Mesothelial cell of epicardium (in vitro differentiated cells): ENCODE measurements at regions not wholly inside any gene's neighbourhood (a gene's known extent, or its start where the extent isn't known, plus 50 kb on each side); places are given as distances from the start of the nearest gene placed in this dataset.
"Not testable (repeated sequence)": the region's sequence is repeated elsewhere in the genome, so short reads cannot be mapped to it uniquely, and the experiment has no call there.

Source experiments
- DNase-seq, 2 experiments: peaks; one replicate each; pipeline ENCODE4 v3.0.0; 2021; ENCODE audit warnings: low spot score in 2 of 2; ENCODE audit not compliant: unreplicated experiment in 2 of 2
- H3K27ac Mint-ChIP-seq: 2 replicates; pipeline ENCODE4 v1.8.0; 2021; ENCODE audit warnings: mixed read lengths
- H3K27me3 Mint-ChIP-seq: 2 replicates; pipeline ENCODE4 v1.8.0; 2021; ENCODE audit warnings: low read depth, mixed read lengths
- H3K36me3 Mint-ChIP-seq: 2 replicates; pipeline ENCODE4 v1.8.0; 2021; ENCODE audit warnings: mixed read lengths
- H3K4me1 Mint-ChIP-seq: 2 replicates; pipeline ENCODE4 v1.8.0; 2021; ENCODE audit warnings: mixed read lengths
- H3K4me3 Mint-ChIP-seq: 2 replicates; pipeline ENCODE4 v1.8.0; 2021; ENCODE audit warnings: mild to moderate bottlenecking, moderate library complexity, mixed read lengths
- H3K9me3 Mint-ChIP-seq: 2 replicates; pipeline ENCODE4 v1.8.0; 2021; ENCODE audit warnings: mixed read lengths
- CTCF ChIP-seq: fragments of 200-600 bp; sonication (generic); IDR thresholded peaks from one replicate; pipeline ENCODE4 v1.5.0; 2021; ENCODE audit warnings: antibody characterized with exemption; ENCODE audit not compliant: unreplicated experiment

- peaks cover 3% of the 10 kb centered on the region for H3K4me1 Mint-ChIP-seq
- H3K9me3 Mint-ChIP-seq, result peaks cover 12% of the 10 kb centered on the region
- DNase-seq, result no peak
- H3K27me3 Mint-ChIP-seq, result no peaks in the 10 kb centered on the region
- H3K36me3 Mint-ChIP-seq, result peaks cover 5% of the 10 kb centered on the region
- no peak overlapping the region for H3K4me3 Mint-ChIP-seq
- TF ChIP-seq CTCF, result no peak
- no peak overlapping the region for H3K27ac Mint-ChIP-seq
Observed at GRCh38 chr3:23135026-23135785, 67.9 kb upstream of the UBE2E2 start.

- Mint-ChIP-seq H3K27ac (no peak overlapping the region), H3K36me3 (peaks cover 5% of the 10 kb centered on the region), H3K27me3 (no peaks in the 10 kb centered on the region), H3K4me3 (no peak overlapping the region), H3K4me1 (peaks cover under 1% of the 10 kb centered on the region), H3K9me3 (peaks cover 14% of the 10 kb centered on the region)
- no peak for TF ChIP-seq CTCF
- no peak for DNase-seq
Observed at GRCh38 chr3:23136054-23136453, 67.1 kb upstream of the UBE2E2 start.

DNA sequence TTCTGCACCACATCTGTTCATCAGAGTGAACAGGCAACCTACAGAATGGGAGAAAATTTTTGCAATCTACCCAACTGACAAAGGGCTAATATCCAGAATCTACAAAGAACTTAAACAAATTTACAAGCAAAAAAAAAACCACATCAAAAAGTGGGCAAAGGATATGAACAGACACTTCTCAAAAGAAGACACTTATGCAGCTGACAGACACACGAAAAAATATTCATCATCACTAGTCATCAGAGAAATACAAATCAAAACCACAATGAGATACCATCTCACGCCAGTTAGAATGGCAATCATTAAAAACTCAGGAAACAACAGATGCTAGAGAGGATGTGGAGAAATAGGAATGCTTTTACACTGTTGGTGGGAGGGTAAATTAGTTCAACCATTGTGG lies 59.1 kb upstream of the UBE2E2 start:
- H3K36me3 Mint-ChIP-seq, DNase-seq, H3K9me3 Mint-ChIP-seq, H3K4me3 Mint-ChIP-seq, H3K4me1 Mint-ChIP-seq, H3K27ac Mint-ChIP-seq: not testable (repeated sequence)
- peaks cover 12% of the 10 kb centered on the region for H3K27me3 Mint-ChIP-seq

DNA sequence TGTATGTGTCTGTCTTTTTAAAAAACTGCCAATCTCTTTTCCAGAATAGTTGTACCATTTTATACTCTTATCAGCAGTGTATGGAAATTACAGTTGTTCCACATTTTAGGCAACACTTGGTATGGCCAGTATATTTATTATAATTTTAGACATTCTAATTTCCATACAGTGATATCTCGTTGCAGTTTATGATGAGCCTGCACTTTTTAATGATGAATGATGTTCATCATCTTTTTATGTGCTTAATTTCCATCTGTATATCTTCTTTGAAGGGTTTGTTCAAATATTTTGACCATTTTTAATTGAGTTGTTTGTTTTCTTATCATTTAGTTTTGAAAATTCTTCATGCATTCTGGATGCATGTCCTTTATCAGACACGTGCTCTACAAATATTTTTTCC lies 57.0 kb upstream of the UBE2E2 start:
- peaks cover 12% of the 10 kb centered on the region for H3K27me3 Mint-ChIP-seq
- no peak overlapping the region for H3K27ac Mint-ChIP-seq
- peaks cover 13% of the 10 kb centered on the region for H3K9me3 Mint-ChIP-seq
- DNase-seq, result no peak
- H3K4me3 Mint-ChIP-seq, result no peak overlapping the region
- H3K4me1 Mint-ChIP-seq, result no peaks in the 10 kb centered on the region
- no peaks in the 10 kb centered on the region for H3K36me3 Mint-ChIP-seq
- no peak for TF ChIP-seq CTCF

GRCh38 chr3:23152989-23153388 lies 50.1 kb upstream of the UBE2E2 start:
- TF ChIP-seq CTCF, result no peak
- Mint-ChIP-seq H3K9me3 (peaks cover 23% of the 10 kb centered on the region), H3K27me3 (peaks cover 7% of the 10 kb centered on the region), H3K4me1 (peaks cover 8% of the 10 kb centered on the region), H3K27ac (no peak overlapping the region), H3K4me3 (no peak overlapping the region), H3K36me3 (peaks cover 8% of the 10 kb centered on the region)
- no peak for DNase-seq
